ENCODE measurements at regions not wholly inside any gene's neighbourhood (a gene's known extent, or its start where the extent isn't known, plus 50 kb on each side); places are given as distances from the start of the nearest gene placed in this dataset.
"Not testable (repeated sequence)": the region's sequence is repeated elsewhere in the genome, so short reads cannot be mapped to it uniquely, and the experiment has no call there.

GRCh38 chr21:10388625-10389024, 132.8 kb upstream of the TPTE start:
- TF ChIP-seq CTCF, POLR2AphosphoS5, POLR2A (IDR thresholded peaks at IDR 0.05): not testable (repeated sequence)

All from sigmoid colon (tissue), 4 donors.